PC-9 (cell line): ENCODE measurements at regions not wholly inside any gene's neighbourhood (a gene's known extent, or its start where the extent isn't known, plus 50 kb on each side); places are given as distances from the start of the nearest gene placed in this dataset.

Experiments
- BruUV-seq: library from RNA; stranded (reverse); fragments of 400-500 nt; replicated peaks from 2 replicates; lab custom pipeline; 2021; lab: Mats Ljungman, UMichigan
- CTCF ChIA-PET: fragments of 300-600 bp; sonication (Branson Sonifier 250); formaldehyde crosslinking; loops from one replicate; lab custom pipeline; 2022; ENCODE audit warnings: antibody characterized with exemption; lab: Charles Lee
- POLR2A ChIA-PET: fragments of 300-600 bp; sonication (Branson Sonifier 250); formaldehyde crosslinking; loops from one replicate; lab custom pipeline; 2022; ENCODE audit warnings: antibody characterized with exemption; ENCODE audit not compliant: unreplicated experiment; lab: Charles Lee
- DNase-seq, 2 experiments: peaks; one replicate each; pipeline versions ENCODE4 v3.0.0 to v3.0.0-alpha.2; 2015 to 2022; ENCODE audit warnings: mixed read lengths in 1 of 2
- H2AFZ ChIP-seq: fragments of 200-600 bp; sonication (generic); 2 replicates; pipeline ENCODE4 v1.8.1; 2017; ENCODE audit warnings: antibody characterized with exemption
- H3F3A ChIP-seq: fragments of 200-600 bp; sonication (generic); 2 replicates; pipeline ENCODE4 v1.8.1; 2017; ENCODE audit warnings: antibody characterized with exemption, mild to moderate bottlenecking, low read depth; ENCODE audit not compliant: insufficient read depth
- H3K27ac ChIP-seq: fragments of 200-600 bp; sonication (generic); 2 replicates; pipeline ENCODE4 v1.6.1; 2016; ENCODE audit warnings: mixed run types
- H3K27me3 ChIP-seq: fragments of 200-600 bp; sonication (generic); 2 replicates; pipeline ENCODE4 v1.6.1; 2016; ENCODE audit warnings: low read depth, mixed run types; ENCODE audit not compliant: insufficient read depth
- H3K36me3 ChIP-seq: fragments of 200-600 bp; sonication (generic); 2 replicates; pipeline ENCODE4 v1.6.1; 2016; ENCODE audit warnings: low read depth, mixed run types
- H3K4me1 ChIP-seq: fragments of 200-600 bp; sonication (generic); replicated peaks from 2 replicates; pipeline ENCODE4 v1.6.1; 2016; ENCODE audit warnings: mixed run types; ENCODE audit not compliant: insufficient read depth
- H3K4me2 ChIP-seq: fragments of 200-600 bp; sonication (generic); 2 replicates; pipeline ENCODE4 v1.6.1; 2017; ENCODE audit warnings: mixed run types
- H3K4me3 ChIP-seq: fragments of 200-600 bp; sonication (generic); 2 replicates; pipeline ENCODE4 v1.6.1; 2016; ENCODE audit warnings: mixed run types
- H3K79me2 ChIP-seq: fragments of 200-600 bp; sonication (generic); 2 replicates; pipeline ENCODE4 v1.6.1; 2017; ENCODE audit warnings: low read depth, mixed run types
- H3K9me2 ChIP-seq: fragments of 200-600 bp; sonication (generic); 2 replicates; pipeline ENCODE4 v1.8.1; 2017; ENCODE audit warnings: mild to moderate bottlenecking; ENCODE audit not compliant: insufficient read depth
- H3K9me3 ChIP-seq: fragments of 200-600 bp; sonication (generic); 2 replicates; pipeline ENCODE4 v1.8.1; 2016; ENCODE audit warnings: low read depth; ENCODE audit not compliant: insufficient read depth
- H4K20me1 ChIP-seq: fragments of 200-600 bp; sonication (generic); 2 replicates; pipeline ENCODE4 v1.8.1; 2017; ENCODE audit not compliant: insufficient read depth
- EZH2 ChIP-seq: fragments of 200-600 bp; sonication (generic); IDR thresholded peaks from 2 replicates; pipeline ENCODE4 v1.8.0; 2017; ENCODE audit warnings: antibody characterized with exemption, low read depth
- intact Hi-C: fragments of 100-400 bp; cut with micrococcal nuclease; formaldehyde crosslinking; loops from one replicate; pipeline ENCODE4 v1.10.0; 2022; ENCODE audit not compliant: unreplicated experiment
- TF ChIP-seq, protein P1 (sequence below): fragments of 200-600 bp; sonication (generic); conservative IDR thresholded peaks from 2 replicates; pipeline ENCODE4 v1.6.1; 2017; ENCODE audit warnings: mixed run types, antibody characterized with exemption, mild to moderate bottlenecking, moderate library complexity

- TF ChIP-seq EZH2 = no peak
- TF ChIP-seq, protein P1, sequence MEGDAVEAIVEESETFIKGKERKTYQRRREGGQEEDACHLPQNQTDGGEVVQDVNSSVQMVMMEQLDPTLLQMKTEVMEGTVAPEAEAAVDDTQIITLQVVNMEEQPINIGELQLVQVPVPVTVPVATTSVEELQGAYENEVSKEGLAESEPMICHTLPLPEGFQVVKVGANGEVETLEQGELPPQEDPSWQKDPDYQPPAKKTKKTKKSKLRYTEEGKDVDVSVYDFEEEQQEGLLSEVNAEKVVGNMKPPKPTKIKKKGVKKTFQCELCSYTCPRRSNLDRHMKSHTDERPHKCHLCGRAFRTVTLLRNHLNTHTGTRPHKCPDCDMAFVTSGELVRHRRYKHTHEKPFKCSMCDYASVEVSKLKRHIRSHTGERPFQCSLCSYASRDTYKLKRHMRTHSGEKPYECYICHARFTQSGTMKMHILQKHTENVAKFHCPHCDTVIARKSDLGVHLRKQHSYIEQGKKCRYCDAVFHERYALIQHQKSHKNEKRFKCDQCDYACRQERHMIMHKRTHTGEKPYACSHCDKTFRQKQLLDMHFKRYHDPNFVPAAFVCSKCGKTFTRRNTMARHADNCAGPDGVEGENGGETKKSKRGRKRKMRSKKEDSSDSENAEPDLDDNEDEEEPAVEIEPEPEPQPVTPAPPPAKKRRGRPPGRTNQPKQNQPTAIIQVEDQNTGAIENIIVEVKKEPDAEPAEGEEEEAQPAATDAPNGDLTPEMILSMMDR = no peak
- Histone ChIP-seq H2AFZ (no peak overlapping the region), H3K9me2 (no peaks in the 10 kb centered on the region), H3K9me3 (no peaks in the 10 kb centered on the region), H3K79me2 (no peaks in the 10 kb centered on the region), H3K4me3 (no peak overlapping the region), H3K27me3 (peaks cover 77% of the 10 kb centered on the region), H4K20me1 (no peaks in the 10 kb centered on the region), H3K36me3 (no peaks in the 10 kb centered on the region), H3K4me1 (no peaks in the 10 kb centered on the region), H3K4me2 (no peak overlapping the region), H3F3A (no peaks in the 10 kb centered on the region), H3K27ac (no peak overlapping the region)
- ChIA-PET CTCF (no interaction called here), POLR2A (no interaction called here)
- BruUV-seq = no TSS peak
- intact Hi-C loops = no loop called here
- DNase-seq = no peak
Observed at GRCh38 chr3:10688548-10689172, 127.4 kb upstream of the SLC6A11 start.

- no TSS peak for BruUV-seq
- POLR2A ChIA-PET = interaction anchor here (0.5 kb wide), 1 partner anchor 562 kb away, joined by 3 read pairs; no protein-coding TSS in a partner anchor
- CTCF ChIA-PET = no interaction called here
- peaks cover 64% of the 10 kb centered on the region for H3K27me3 ChIP-seq
- TF ChIP-seq, protein P1 = no peak
- no peak for TF ChIP-seq EZH2
- no peak for DNase-seq
- intact Hi-C loops = no loop called here
- H3K9me2 ChIP-seq = no peaks in the 10 kb centered on the region
- H3K27ac ChIP-seq = no peak overlapping the region
- no peaks in the 10 kb centered on the region for H3K79me2 ChIP-seq
- H4K20me1 ChIP-seq = no peaks in the 10 kb centered on the region
- H3K4me2 ChIP-seq = no peak overlapping the region
- no peaks in the 10 kb centered on the region for H3F3A ChIP-seq
- no peak overlapping the region for H3K4me3 ChIP-seq
- no peaks in the 10 kb centered on the region for H3K36me3 ChIP-seq
- H3K4me1 ChIP-seq = no peaks in the 10 kb centered on the region
- H3K9me3 ChIP-seq = no peaks in the 10 kb centered on the region
- H2AFZ ChIP-seq = no peak overlapping the region
Observed at GRCh38 chr3:10692039-10692622, 123.9 kb upstream of the SLC6A11 start.

DNA sequence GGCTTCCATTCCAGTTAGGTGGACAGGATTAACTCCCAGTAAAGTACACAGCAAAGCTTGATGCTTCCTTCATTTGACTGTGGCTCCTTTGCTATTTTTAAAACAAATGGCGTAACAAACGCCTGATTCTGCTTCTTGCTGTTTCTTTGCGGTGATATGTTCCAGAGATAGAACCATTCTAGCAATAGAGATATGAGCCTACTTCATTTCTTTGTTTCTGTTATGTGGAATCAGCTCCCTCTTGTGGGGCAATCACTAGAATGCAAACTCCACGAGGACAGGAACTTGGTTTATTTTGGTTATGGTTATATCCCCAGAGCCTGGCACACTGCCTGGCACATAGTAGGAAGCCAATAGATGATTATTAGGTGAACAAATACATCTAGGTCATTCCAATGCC lies 122.6 kb upstream of the SLC6A11 start:
- Histone ChIP-seq H3F3A (no peaks in the 10 kb centered on the region), H3K4me3 (no peak overlapping the region), H3K9me2 (no peaks in the 10 kb centered on the region), H3K4me1 (no peaks in the 10 kb centered on the region), H3K9me3 (no peaks in the 10 kb centered on the region), H3K27me3 (peaks cover 52% of the 10 kb centered on the region), H3K79me2 (no peaks in the 10 kb centered on the region), H3K4me2 (no peak overlapping the region), H3K36me3 (no peaks in the 10 kb centered on the region), H3K27ac (no peak overlapping the region), H4K20me1 (no peaks in the 10 kb centered on the region), H2AFZ (no peak overlapping the region)
- BruUV-seq = no TSS peak
- TF ChIP-seq EZH2 = no peak
- TF ChIP-seq, protein P1 = no peak
- CTCF ChIA-PET = no interaction called here
- POLR2A ChIA-PET = no interaction called here
- intact Hi-C loops = no loop called here
- no peak for DNase-seq
